Spleen (tissue), 7 donors: ENCODE measurements at regions not wholly inside any gene's neighbourhood (a gene's known extent, or its start where the extent isn't known, plus 50 kb on each side); places are given as distances from the start of the nearest gene placed in this dataset.

ENCODE experiments used
- POLR2A ChIP-seq, 3 donors: fragments of 450-650 bp; IDR thresholded peaks; one replicate each; pipeline ENCODE4 v1.5.1; 2017; ENCODE audit warnings: antibody characterized with exemption in 3 of 3, mild to moderate bottlenecking in 1 of 3
- TF ChIP-seq, protein P1 (sequence below), 11 experiments: fragments of 200-600 bp in 7 of 11; fragments of 450-650 bp in 4 of 11; sonication (generic) in 4 of 11; IDR thresholded peaks in 8 of 11; conservative IDR thresholded peaks in 3 of 11; 1 replicate in 7 of 11; 2 replicates in 4 of 11; pipeline versions ENCODE4 v1.4.0 to v1.8.0; 2016 to 2021; ENCODE audit warnings: antibody characterized with exemption in 11 of 11, inconsistent platforms in 4 of 11, mild to moderate bottlenecking in 1 of 11
- donor health status: DM: no; HTN: no; CAD: no; lungs with moderate emphysema.
- donor health status: DM: no; HTN: no; CAD: no.
- donor health status: DM: no; HTN: no; CAD: no.

DNA sequence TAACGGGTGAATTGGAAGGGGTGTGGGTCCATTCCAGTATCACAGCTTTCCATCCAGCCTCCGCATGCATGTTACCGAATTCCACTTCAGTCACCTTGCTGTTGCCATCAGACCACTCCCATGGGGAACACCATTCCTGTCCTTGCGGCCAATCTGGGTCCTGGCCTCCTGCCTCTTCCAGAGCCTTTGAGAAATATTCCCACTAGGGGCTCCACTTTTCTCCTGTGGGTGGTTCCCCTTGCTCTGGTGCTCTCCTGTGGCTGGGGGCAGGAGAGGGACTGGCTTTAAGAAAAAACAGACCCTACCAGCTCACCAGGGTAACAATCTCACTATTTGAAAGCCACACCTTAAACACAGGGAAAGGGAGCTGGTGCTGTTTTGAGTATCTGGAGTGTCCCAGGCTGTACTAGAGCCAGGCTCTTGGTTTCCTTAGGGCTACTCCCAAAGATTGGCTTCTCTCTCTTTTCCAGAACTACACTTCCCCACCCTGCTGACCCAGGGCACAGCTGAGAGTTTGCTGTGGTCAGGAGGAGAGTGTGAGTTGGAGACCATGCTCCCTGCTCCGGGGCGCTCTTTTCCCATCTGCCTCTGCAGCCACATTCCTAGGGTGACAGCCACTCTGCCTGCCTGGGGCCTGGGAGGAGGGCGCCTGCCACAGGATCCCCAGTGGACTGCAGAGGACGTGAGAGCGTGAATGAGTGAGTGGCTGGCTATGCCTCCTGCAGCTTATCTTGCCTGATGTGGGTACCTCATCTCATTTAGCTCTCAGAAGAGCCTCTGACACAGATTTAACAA lies 460.8 kb upstream of the HS6ST1 start:
- TF ChIP-seq, protein P1, sequence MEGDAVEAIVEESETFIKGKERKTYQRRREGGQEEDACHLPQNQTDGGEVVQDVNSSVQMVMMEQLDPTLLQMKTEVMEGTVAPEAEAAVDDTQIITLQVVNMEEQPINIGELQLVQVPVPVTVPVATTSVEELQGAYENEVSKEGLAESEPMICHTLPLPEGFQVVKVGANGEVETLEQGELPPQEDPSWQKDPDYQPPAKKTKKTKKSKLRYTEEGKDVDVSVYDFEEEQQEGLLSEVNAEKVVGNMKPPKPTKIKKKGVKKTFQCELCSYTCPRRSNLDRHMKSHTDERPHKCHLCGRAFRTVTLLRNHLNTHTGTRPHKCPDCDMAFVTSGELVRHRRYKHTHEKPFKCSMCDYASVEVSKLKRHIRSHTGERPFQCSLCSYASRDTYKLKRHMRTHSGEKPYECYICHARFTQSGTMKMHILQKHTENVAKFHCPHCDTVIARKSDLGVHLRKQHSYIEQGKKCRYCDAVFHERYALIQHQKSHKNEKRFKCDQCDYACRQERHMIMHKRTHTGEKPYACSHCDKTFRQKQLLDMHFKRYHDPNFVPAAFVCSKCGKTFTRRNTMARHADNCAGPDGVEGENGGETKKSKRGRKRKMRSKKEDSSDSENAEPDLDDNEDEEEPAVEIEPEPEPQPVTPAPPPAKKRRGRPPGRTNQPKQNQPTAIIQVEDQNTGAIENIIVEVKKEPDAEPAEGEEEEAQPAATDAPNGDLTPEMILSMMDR (IDR thresholded peaks at IDR 0.05 in 8 of 11, conservative IDR thresholded peaks at IDR 0.05 in 3 of 11): no peak
- no peak for TF ChIP-seq POLR2A (IDR thresholded peaks at IDR 0.05)
